OCI-LY1 (cell line): ENCODE measurements at regions not wholly inside any gene's neighbourhood (a gene's known extent, or its start where the extent isn't known, plus 50 kb on each side); places are given as distances from the start of the nearest gene placed in this dataset.

ENCODE experiments used
- EZH2 ChIP-seq: fragments of 200-600 bp; sonication (generic), shearing (Covaris generic); IDR thresholded peaks from 2 replicates; pipeline ENCODE4 v1.8.0; 2017; ENCODE audit warnings: borderline replicate concordance, mixed run types, mild to moderate bottlenecking, antibody characterized with exemption, low read length, moderate library complexity, mixed read lengths
- TF ChIP-seq, protein P1 (sequence below): fragments of 200-600 bp; sonication (generic), shearing (Covaris generic); IDR thresholded peaks from 2 replicates; pipeline ENCODE4 v1.5.1; 2017; ENCODE audit warnings: mild to moderate bottlenecking, antibody characterized with exemption, low read length, moderate library complexity, mixed read lengths

DNA sequence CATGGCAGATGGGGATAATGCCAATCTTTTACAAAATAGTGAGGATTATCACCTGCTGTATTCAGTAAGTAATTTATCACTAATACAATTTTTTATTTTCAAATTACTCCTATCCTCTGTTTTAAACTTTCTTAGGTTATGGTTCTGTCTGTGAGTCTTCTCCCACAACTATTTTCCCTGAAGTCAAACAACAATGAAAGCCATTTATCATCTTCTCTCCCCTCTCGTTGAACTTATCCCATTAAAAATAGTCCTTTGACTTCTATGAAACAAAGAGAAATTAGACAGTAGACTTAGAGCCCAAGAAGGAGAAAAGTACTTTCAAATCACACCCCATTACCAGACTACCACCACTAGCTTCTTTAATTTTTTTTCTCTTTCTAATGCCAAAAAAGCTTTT is 147.7 kb downstream of the SIM1 start:
- TF ChIP-seq, protein P1, sequence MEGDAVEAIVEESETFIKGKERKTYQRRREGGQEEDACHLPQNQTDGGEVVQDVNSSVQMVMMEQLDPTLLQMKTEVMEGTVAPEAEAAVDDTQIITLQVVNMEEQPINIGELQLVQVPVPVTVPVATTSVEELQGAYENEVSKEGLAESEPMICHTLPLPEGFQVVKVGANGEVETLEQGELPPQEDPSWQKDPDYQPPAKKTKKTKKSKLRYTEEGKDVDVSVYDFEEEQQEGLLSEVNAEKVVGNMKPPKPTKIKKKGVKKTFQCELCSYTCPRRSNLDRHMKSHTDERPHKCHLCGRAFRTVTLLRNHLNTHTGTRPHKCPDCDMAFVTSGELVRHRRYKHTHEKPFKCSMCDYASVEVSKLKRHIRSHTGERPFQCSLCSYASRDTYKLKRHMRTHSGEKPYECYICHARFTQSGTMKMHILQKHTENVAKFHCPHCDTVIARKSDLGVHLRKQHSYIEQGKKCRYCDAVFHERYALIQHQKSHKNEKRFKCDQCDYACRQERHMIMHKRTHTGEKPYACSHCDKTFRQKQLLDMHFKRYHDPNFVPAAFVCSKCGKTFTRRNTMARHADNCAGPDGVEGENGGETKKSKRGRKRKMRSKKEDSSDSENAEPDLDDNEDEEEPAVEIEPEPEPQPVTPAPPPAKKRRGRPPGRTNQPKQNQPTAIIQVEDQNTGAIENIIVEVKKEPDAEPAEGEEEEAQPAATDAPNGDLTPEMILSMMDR: no peak
- no peak for TF ChIP-seq EZH2
